ENCODE measurements at regions not wholly inside any gene's neighbourhood (a gene's known extent, or its start where the extent isn't known, plus 50 kb on each side); places are given as distances from the start of the nearest gene placed in this dataset.

- Histone ChIP-seq H3K27ac (no peak overlapping the region), H3K4me1 (peaks cover 0 to 10% (median 4%) of the 10 kb centered on the region in 4 donors), H3K4me3 (no peak overlapping the region), H3K9me3 (no peaks in the 10 kb centered on the region), H3K27me3 (no peaks in the 10 kb centered on the region), H3K36me3 (no peaks in the 10 kb centered on the region)
- no peak for TF ChIP-seq CTCF (IDR thresholded peaks at IDR 0.05)
- intact Hi-C loops (cut with DNase I; ENCODE audit: low total_unique reads), result no loop called here
- no peak for DNase-seq
Observed at GRCh38 chr10:29191674-29192073, 97.2 kb upstream of the LYZL1 start.

GRCh38 chr10:29199339-29199738, 89.5 kb upstream of the LYZL1 start:
- no peaks in the 10 kb centered on the region for H3K27me3 ChIP-seq
- intact Hi-C loops (cut with DNase I; ENCODE audit: low total_unique reads), result no loop called here
- H3K9me3 ChIP-seq, result no peaks in the 10 kb centered on the region
- no peak for TF ChIP-seq CTCF (IDR thresholded peaks at IDR 0.05)
- H3K27ac ChIP-seq, result no peak overlapping the region
- H3K36me3 ChIP-seq, result no peaks in the 10 kb centered on the region
- H3K4me3 ChIP-seq, result no peak overlapping the region
- peaks cover 0 to 4% (median 1%) of the 10 kb centered on the region in 4 donors for H3K4me1 ChIP-seq
- no peak for DNase-seq

- TF ChIP-seq CTCF (IDR thresholded peaks at IDR 0.05), result no peak
- Histone ChIP-seq H3K4me3 (no peak overlapping the region), H3K27ac (no peak overlapping the region), H3K36me3 (no peaks in the 10 kb centered on the region), H3K27me3 (no peaks in the 10 kb centered on the region), H3K4me1 (peaks cover 0 to 4% (median 1%) of the 10 kb centered on the region in 4 donors), H3K9me3 (no peaks in the 10 kb centered on the region)
- DNase-seq, result no peak
- intact Hi-C loops (cut with DNase I; ENCODE audit: low total_unique reads), result no loop called here
Observed at GRCh38 chr10:29199941-29200679, 88.8 kb upstream of the LYZL1 start.

- no peak overlapping the region for H3K4me3 ChIP-seq
- intact Hi-C loops (cut with DNase I; ENCODE audit: low total_unique reads), result no loop called here
Observed at GRCh38 chr10:29202386-29202940, 86.4 kb upstream of the LYZL1 start.

GRCh38 chr10:29203432-29203831, 85.4 kb upstream of the LYZL1 start:
- TF ChIP-seq CTCF (IDR thresholded peaks at IDR 0.05), result no peak
- H3K4me3 ChIP-seq, result no peak overlapping the region
- no peak overlapping the region for H3K27ac ChIP-seq
- peaks cover 0 to 4% (median 1%) of the 10 kb centered on the region in 4 donors for H3K4me1 ChIP-seq
- DNase-seq, result no peak
- H3K36me3 ChIP-seq, result no peaks in the 10 kb centered on the region
- H3K27me3 ChIP-seq, result no peaks in the 10 kb centered on the region
- intact Hi-C loops (cut with DNase I; ENCODE audit: low total_unique reads), result no loop called here
- no peaks in the 10 kb centered on the region for H3K9me3 ChIP-seq

More at GRCh38 chr10:29202386-29202940, 86.4 kb upstream of the LYZL1 start:
- H3K9me3 ChIP-seq, result no peaks in the 10 kb centered on the region
- peaks cover 0 to 4% (median 1%) of the 10 kb centered on the region in 4 donors for H3K4me1 ChIP-seq
- no peak for DNase-seq
- no peak for TF ChIP-seq CTCF (IDR thresholded peaks at IDR 0.05)
- H3K36me3 ChIP-seq, result no peaks in the 10 kb centered on the region
- H3K27ac ChIP-seq, result no peak overlapping the region
- H3K27me3 ChIP-seq, result no peaks in the 10 kb centered on the region
